Amniotic epithelial cell (primary cell): ENCODE measurements at regions not wholly inside any gene's neighbourhood (a gene's known extent, or its start where the extent isn't known, plus 50 kb on each side); places are given as distances from the start of the nearest gene placed in this dataset.

Experiments
- DNase-seq: peaks from one replicate; pipeline ENCODE4 v3.0.0-alpha.2; 2010; ENCODE audit warnings: low read depth

GRCh38 chr21:18954441-18954844, 550.9 kb upstream of the TMPRSS15 start:
- DNase-seq, result no peak

- no peak for DNase-seq
Observed at GRCh38 chr21:18959817-18960216, 556.2 kb upstream of the TMPRSS15 start.

GRCh38 chr21:18960306-18960705, 556.7 kb upstream of the TMPRSS15 start:
- no peak for DNase-seq

- no peak for DNase-seq
Observed at GRCh38 chr21:18970416-18970815, 566.8 kb upstream of the TMPRSS15 start.

GRCh38 chr21:18970941-18971340, 567.4 kb upstream of the TMPRSS15 start:
- DNase-seq, result no peak

GRCh38 chr21:18985584-18985983, 582.0 kb upstream of the TMPRSS15 start:
- DNase-seq, result no peak

GRCh38 chr21:18986197-18986596, 582.6 kb upstream of the TMPRSS15 start:
- DNase-seq, result no peak

- no peak for DNase-seq
Observed at GRCh38 chr21:18987520-18988026, 584.0 kb upstream of the TMPRSS15 start.

GRCh38 chr21:18989953-18990495, 586.4 kb upstream of the TMPRSS15 start:
- no peak for DNase-seq

- DNase-seq, result no peak
Observed at GRCh38 chr21:18991846-18992245, 588.3 kb upstream of the TMPRSS15 start.

GRCh38 chr21:19010251-19010650, 606.7 kb upstream of the TMPRSS15 start:
- no peak for DNase-seq

- DNase-seq, result no peak
Observed at GRCh38 chr21:19010996-19011395, 607.4 kb upstream of the TMPRSS15 start.

GRCh38 chr21:19011451-19011850, 607.9 kb upstream of the TMPRSS15 start:
- no peak for DNase-seq

- no peak for DNase-seq
Observed at GRCh38 chr21:19013916-19014315, 610.3 kb upstream of the TMPRSS15 start.

- DNase-seq, result no peak
Observed at GRCh38 chr21:19018529-19018928, 614.9 kb upstream of the TMPRSS15 start.

GRCh38 chr21:19022978-19023377, 619.4 kb upstream of the TMPRSS15 start:
- no peak for DNase-seq

GRCh38 chr21:19026911-19027310, 623.3 kb upstream of the TMPRSS15 start:
- no peak for DNase-seq

GRCh38 chr21:19029816-19030215, 626.2 kb upstream of the TMPRSS15 start:
- peak; percentile 51 for DNase-seq

GRCh38 chr21:19031953-19032352, 628.4 kb upstream of the TMPRSS15 start:
- DNase-seq, result no peak

GRCh38 chr21:19034041-19034440, 630.5 kb upstream of the TMPRSS15 start:
- DNase-seq, result no peak

- no peak for DNase-seq
Observed at GRCh38 chr21:19034560-19034959, 631.0 kb upstream of the TMPRSS15 start.

- DNase-seq, result no peak
Observed at GRCh38 chr21:19045876-19046275, 642.3 kb upstream of the TMPRSS15 start.

GRCh38 chr21:19048098-19048672, 644.6 kb upstream of the TMPRSS15 start:
- DNase-seq, result no peak

GRCh38 chr21:19049567-19049966, 646.0 kb upstream of the TMPRSS15 start:
- no peak for DNase-seq
